Fibroblast of villous mesenchyme (primary cell): ENCODE measurements at regions not wholly inside any gene's neighbourhood (a gene's known extent, or its start where the extent isn't known, plus 50 kb on each side); places are given as distances from the start of the nearest gene placed in this dataset.
"Not testable (repeated sequence)": the region's sequence is repeated elsewhere in the genome, so short reads cannot be mapped to it uniquely, and the experiment has no call there.

Experiments
- DNase-seq: peaks from one replicate; pipeline ENCODE4 v3.0.0-alpha.2; 2010; ENCODE audit warnings: low read depth
- H3K4me3 ChIP-seq: 2 replicates; pipeline ENCODE4 v1.5.1; 2011; ENCODE audit warnings: low read depth, mild to moderate bottlenecking, low read length
- CTCF ChIP-seq: IDR thresholded peaks from 2 replicates; pipeline ENCODE4 v1.5.1; 2012; ENCODE audit warnings: low read depth, mild to moderate bottlenecking, low read length; ENCODE audit not compliant: insufficient read depth

- no peak for TF ChIP-seq CTCF
Observed at GRCh38 chr3:5505997-5506396, 318.5 kb downstream of the EDEM1 start.

DNA sequence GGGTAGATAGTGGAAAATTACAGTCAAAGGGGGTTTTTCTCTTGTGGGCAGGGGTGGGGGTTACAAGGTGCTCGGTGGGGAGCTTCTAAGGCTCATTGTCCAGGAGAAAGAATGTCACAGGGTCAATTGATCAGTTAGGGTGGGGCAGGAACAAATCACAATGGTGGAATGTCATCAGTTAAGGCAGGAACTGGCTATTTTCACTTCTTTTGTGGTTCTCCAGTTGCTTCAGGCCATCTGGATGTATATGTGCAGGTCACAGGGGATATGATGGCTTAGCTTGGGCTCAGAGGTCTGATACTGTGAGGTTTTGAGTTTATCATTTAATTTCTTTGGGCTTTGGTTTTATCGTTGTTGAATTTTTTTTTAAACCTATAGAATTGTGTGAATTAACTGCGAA is 321.4 kb downstream of the EDEM1 start:
- not testable (repeated sequence) for H3K4me3 ChIP-seq, DNase-seq

More at GRCh38 chr3:5505997-5506396, 318.5 kb downstream of the EDEM1 start:
- no peak overlapping the region for H3K4me3 ChIP-seq
- no peak for DNase-seq

- no peak for DNase-seq
- no peak for TF ChIP-seq CTCF
- H3K4me3 ChIP-seq: no peak overlapping the region
Observed at GRCh38 chr3:5510300-5510699, 322.8 kb downstream of the EDEM1 start.

DNA sequence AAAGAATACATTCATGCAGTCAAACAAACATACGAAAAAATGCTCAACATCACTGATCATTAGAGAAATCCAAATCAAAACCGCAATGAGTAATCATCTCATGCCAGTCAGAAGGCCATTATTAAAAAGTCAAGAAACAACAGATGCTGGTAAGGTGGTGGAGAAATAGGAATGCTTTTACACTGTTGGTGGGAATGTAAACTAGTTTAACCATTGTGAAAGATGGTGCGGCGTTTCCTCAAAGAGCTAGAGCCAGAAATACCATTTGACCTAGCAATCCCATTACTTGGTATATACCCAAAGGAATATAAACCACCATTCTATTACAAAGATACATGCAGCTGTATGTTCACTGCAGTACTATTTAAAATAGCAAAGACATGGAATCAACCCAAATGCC is 330.4 kb downstream of the EDEM1 start:
- H3K4me3 ChIP-seq: no peak overlapping the region
- no peak for DNase-seq
- no peak for TF ChIP-seq CTCF

DNA sequence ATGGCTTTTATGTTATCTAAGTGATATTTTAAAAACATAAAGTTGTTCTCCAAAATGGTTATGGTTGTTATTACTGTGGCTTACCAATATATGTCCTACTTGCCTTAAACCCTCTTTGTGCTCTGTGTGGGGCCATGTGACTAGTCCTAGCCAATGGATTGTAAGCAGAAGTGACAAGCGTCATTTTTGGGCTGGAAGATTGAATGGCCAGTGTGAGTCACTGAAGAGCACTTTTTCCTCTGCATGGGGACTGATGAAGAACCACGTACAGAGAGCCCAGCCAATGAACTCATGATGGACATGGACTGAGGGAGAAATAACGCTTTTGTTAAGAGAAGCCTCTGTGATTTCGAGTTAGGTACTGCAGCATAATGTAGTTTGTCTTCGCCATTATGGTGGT is 332.7 kb downstream of the EDEM1 start:
- no peak for TF ChIP-seq CTCF
- no peak for DNase-seq
- H3K4me3 ChIP-seq: no peak overlapping the region

DNA sequence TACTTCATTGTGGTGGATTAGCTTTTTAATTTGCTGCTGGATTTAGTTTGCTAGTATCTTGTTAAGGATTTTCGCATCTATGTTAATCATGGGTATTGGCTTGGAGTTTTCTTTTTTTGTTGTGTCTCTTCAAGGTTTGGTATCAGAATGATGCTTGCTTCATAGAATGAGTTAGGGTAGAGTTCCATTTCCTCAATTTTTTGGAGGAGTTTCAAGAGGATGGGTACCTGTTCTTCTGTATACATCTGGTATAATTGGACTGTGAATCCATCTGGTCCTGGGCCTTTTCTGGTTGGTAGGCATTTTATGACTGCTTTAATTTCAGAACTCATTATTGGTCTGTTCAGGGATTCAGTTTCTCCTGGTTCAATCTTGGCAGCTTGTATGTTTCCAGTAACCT is 335.6 kb downstream of the EDEM1 start:
- no peak for TF ChIP-seq CTCF
- no peak for DNase-seq
- no peak overlapping the region for H3K4me3 ChIP-seq

DNA sequence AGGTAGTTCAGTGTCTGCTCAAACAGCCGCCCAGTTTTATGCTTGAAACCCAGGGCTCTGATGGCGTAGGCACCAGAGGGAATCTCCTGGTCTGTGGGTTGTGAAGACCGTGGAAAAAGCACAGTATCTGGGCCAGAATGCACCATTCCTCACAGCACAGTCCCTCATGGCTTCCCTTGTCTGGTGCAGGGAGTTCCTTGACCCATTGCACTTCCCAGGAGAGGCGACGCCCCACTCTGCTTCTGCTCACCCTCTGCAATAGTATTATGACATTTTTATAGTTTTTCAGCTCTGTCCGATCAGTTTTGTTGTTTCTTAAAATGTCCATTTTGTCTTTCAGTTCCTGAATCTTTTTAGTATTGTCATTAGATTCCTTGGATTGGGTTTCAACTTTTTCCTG is 343.5 kb downstream of the EDEM1 start:
- DNase-seq: no peak
- TF ChIP-seq CTCF: no peak
- H3K4me3 ChIP-seq: no peak overlapping the region
